ENCODE measurements at regions not wholly inside any gene's neighbourhood (a gene's known extent, or its start where the extent isn't known, plus 50 kb on each side); places are given as distances from the start of the nearest gene placed in this dataset.

GRCh38 chr14:61941421-61942150, 179.4 kb downstream of the SNAPC1 start:
- DNase-seq: no peak
- CTCF ChIA-PET: no interaction called here
- H3K27ac Mint-ChIP-seq: no peak overlapping the region
- no peaks in the 10 kb centered on the region for H3K9me3 Mint-ChIP-seq
- no peak overlapping the region for H3K4me3 Mint-ChIP-seq
- peaks cover 19% of the 10 kb centered on the region for H3K27me3 Mint-ChIP-seq
- no peaks in the 10 kb centered on the region for H3K4me1 Mint-ChIP-seq
- no peaks in the 10 kb centered on the region for H3K36me3 Mint-ChIP-seq

GRCh38 chr14:61948376-61948775, 186.2 kb downstream of the SNAPC1 start:
- peaks cover 4% of the 10 kb centered on the region for H3K27me3 Mint-ChIP-seq
- DNase-seq: no peak
- H3K4me1 Mint-ChIP-seq: no peaks in the 10 kb centered on the region
- H3K36me3 Mint-ChIP-seq: no peaks in the 10 kb centered on the region
- no peak overlapping the region for H3K4me3 Mint-ChIP-seq
- no peak overlapping the region for H3K27ac Mint-ChIP-seq
- H3K9me3 Mint-ChIP-seq: no peaks in the 10 kb centered on the region
- CTCF ChIA-PET: no interaction called here

GRCh38 chr14:61950340-61950739, 188.1 kb downstream of the SNAPC1 start:
- Mint-ChIP-seq H3K9me3 (no peaks in the 10 kb centered on the region), H3K27ac (no peak overlapping the region)
- CTCF ChIA-PET: no interaction called here

GRCh38 chr14:61953602-61954001, 191.4 kb downstream of the SNAPC1 start:
- no peak for DNase-seq
- Mint-ChIP-seq H3K27me3 (peaks cover 9% of the 10 kb centered on the region), H3K9me3 (peaks cover 2% of the 10 kb centered on the region), H3K4me1 (no peaks in the 10 kb centered on the region), H3K4me3 (no peak overlapping the region), H3K27ac (no peak overlapping the region), H3K36me3 (no peaks in the 10 kb centered on the region)
- CTCF ChIA-PET: interaction anchor here (0.7 kb wide), 1 partner anchor 1383 kb away, joined by 4 read pairs; no protein-coding TSS in a partner anchor

More at GRCh38 chr14:61950340-61950739, 188.1 kb downstream of the SNAPC1 start:
- Mint-ChIP-seq H3K4me3 (no peak overlapping the region), H3K4me1 (no peaks in the 10 kb centered on the region), H3K27me3 (peaks cover 9% of the 10 kb centered on the region), H3K36me3 (no peaks in the 10 kb centered on the region)
- DNase-seq: no peak

- no peak overlapping the region for H3K4me3 Mint-ChIP-seq
- no peaks in the 10 kb centered on the region for H3K36me3 Mint-ChIP-seq
- H3K9me3 Mint-ChIP-seq: peaks cover 2% of the 10 kb centered on the region
- H3K27me3 Mint-ChIP-seq: peaks cover 9% of the 10 kb centered on the region
- no peaks in the 10 kb centered on the region for H3K4me1 Mint-ChIP-seq
- no peak for DNase-seq
- CTCF ChIA-PET: interaction anchor here (0.7 kb wide), 1 partner anchor 1384 kb away, joined by 4 read pairs; no protein-coding TSS in a partner anchor
- H3K27ac Mint-ChIP-seq: no peak overlapping the region
These were observed 192.1 kb downstream of the SNAPC1 start for GRCh38 chr14:61954306-61954705.

GRCh38 chr14:61956517-61956916, 194.3 kb downstream of the SNAPC1 start:
- H3K4me1 Mint-ChIP-seq: no peaks in the 10 kb centered on the region
- peaks cover 2% of the 10 kb centered on the region for H3K9me3 Mint-ChIP-seq
- CTCF ChIA-PET: no interaction called here
- peaks cover 9% of the 10 kb centered on the region for H3K27me3 Mint-ChIP-seq
- H3K36me3 Mint-ChIP-seq: no peaks in the 10 kb centered on the region
- no peak overlapping the region for H3K27ac Mint-ChIP-seq
- no peak overlapping the region for H3K4me3 Mint-ChIP-seq
- no peak for DNase-seq

GRCh38 chr14:61959348-61959747, 197.1 kb downstream of the SNAPC1 start:
- DNase-seq: no peak
- no peaks in the 10 kb centered on the region for H3K36me3 Mint-ChIP-seq
- no peaks in the 10 kb centered on the region for H3K4me1 Mint-ChIP-seq
- H3K27me3 Mint-ChIP-seq: no peaks in the 10 kb centered on the region
- no peak overlapping the region for H3K4me3 Mint-ChIP-seq
- no peak overlapping the region for H3K27ac Mint-ChIP-seq
- peaks cover 2% of the 10 kb centered on the region for H3K9me3 Mint-ChIP-seq
- CTCF ChIA-PET: no interaction called here

GRCh38 chr14:61961369-61961768, 199.1 kb downstream of the SNAPC1 start:
- Mint-ChIP-seq H3K27me3 (no peaks in the 10 kb centered on the region), H3K9me3 (peaks cover 2% of the 10 kb centered on the region), H3K27ac (no peak overlapping the region), H3K4me1 (no peaks in the 10 kb centered on the region), H3K36me3 (no peaks in the 10 kb centered on the region), H3K4me3 (no peak overlapping the region)
- DNase-seq: no peak
- CTCF ChIA-PET: no interaction called here

- no peak overlapping the region for H3K4me3 Mint-ChIP-seq
- CTCF ChIA-PET: no interaction called here
- H3K27ac Mint-ChIP-seq: no peak overlapping the region
- H3K9me3 Mint-ChIP-seq: no peaks in the 10 kb centered on the region
- H3K4me1 Mint-ChIP-seq: no peaks in the 10 kb centered on the region
- peaks cover 8% of the 10 kb centered on the region for H3K27me3 Mint-ChIP-seq
- DNase-seq: no peak
- no peaks in the 10 kb centered on the region for H3K36me3 Mint-ChIP-seq
These were observed 201.7 kb downstream of the SNAPC1 start for GRCh38 chr14:61963926-61964325.

GRCh38 chr14:61965030-61965745, 203.0 kb downstream of the SNAPC1 start:
- H3K27me3 Mint-ChIP-seq: peaks cover 8% of the 10 kb centered on the region
- no peak for DNase-seq
- no peak overlapping the region for H3K4me3 Mint-ChIP-seq
- no peak overlapping the region for H3K27ac Mint-ChIP-seq
- H3K36me3 Mint-ChIP-seq: no peaks in the 10 kb centered on the region
- no peaks in the 10 kb centered on the region for H3K4me1 Mint-ChIP-seq
- H3K9me3 Mint-ChIP-seq: no peaks in the 10 kb centered on the region
- CTCF ChIA-PET: no interaction called here

GRCh38 chr14:61968207-61968606, 206.0 kb downstream of the SNAPC1 start:
- no peak overlapping the region for H3K4me3 Mint-ChIP-seq
- no peak for DNase-seq
- H3K9me3 Mint-ChIP-seq: no peaks in the 10 kb centered on the region
- no peak overlapping the region for H3K27ac Mint-ChIP-seq
- H3K36me3 Mint-ChIP-seq: no peaks in the 10 kb centered on the region
- no peaks in the 10 kb centered on the region for H3K4me1 Mint-ChIP-seq
- CTCF ChIA-PET: no interaction called here
- H3K27me3 Mint-ChIP-seq: peaks cover 8% of the 10 kb centered on the region

- Mint-ChIP-seq H3K4me1 (no peaks in the 10 kb centered on the region), H3K4me3 (no peak overlapping the region), H3K36me3 (peaks cover 1% of the 10 kb centered on the region), H3K9me3 (peaks cover 6% of the 10 kb centered on the region), H3K27ac (no peak overlapping the region), H3K27me3 (peaks cover 9% of the 10 kb centered on the region)
- CTCF ChIA-PET: no interaction called here
- no peak for DNase-seq
These were observed 210.5 kb downstream of the SNAPC1 start for GRCh38 chr14:61972711-61973110.

GRCh38 chr14:61973981-61974380, 211.8 kb downstream of the SNAPC1 start:
- no peak for DNase-seq
- CTCF ChIA-PET: no interaction called here
- H3K4me3 Mint-ChIP-seq: no peak overlapping the region
- peaks cover 6% of the 10 kb centered on the region for H3K9me3 Mint-ChIP-seq
- no peaks in the 10 kb centered on the region for H3K4me1 Mint-ChIP-seq
- peaks cover 1% of the 10 kb centered on the region for H3K36me3 Mint-ChIP-seq
- H3K27ac Mint-ChIP-seq: no peak overlapping the region
- H3K27me3 Mint-ChIP-seq: peaks cover 6% of the 10 kb centered on the region

GRCh38 chr14:61977217-61977616, 215.0 kb downstream of the SNAPC1 start:
- Mint-ChIP-seq H3K27me3 (peaks cover 6% of the 10 kb centered on the region), H3K27ac (no peak overlapping the region), H3K4me3 (no peak overlapping the region), H3K36me3 (peaks cover 1% of the 10 kb centered on the region), H3K9me3 (peaks cover 6% of the 10 kb centered on the region), H3K4me1 (no peaks in the 10 kb centered on the region)
- DNase-seq: no peak
- CTCF ChIA-PET: no interaction called here

- Mint-ChIP-seq H3K27me3 (no peaks in the 10 kb centered on the region), H3K4me3 (no peak overlapping the region), H3K9me3 (no peaks in the 10 kb centered on the region), H3K27ac (no peak overlapping the region), H3K36me3 (no peaks in the 10 kb centered on the region), H3K4me1 (no peaks in the 10 kb centered on the region)
- CTCF ChIA-PET: no interaction called here
- no peak for DNase-seq
These were observed 226.0 kb downstream of the SNAPC1 start for GRCh38 chr14:61988240-61988639.
